Stimulated activated CD4-positive, alpha-beta T cell treated with anti-CD3 and anti-CD28 coated beads, Interleukin-2, amount 100 ng/mL, for 24 hours (primary cell): ENCODE measurements at regions not wholly inside any gene's neighbourhood (a gene's known extent, or its start where the extent isn't known, plus 50 kb on each side); places are given as distances from the start of the nearest gene placed in this dataset.

Source experiments
- DNase-seq, 2 donors: peaks; one replicate each; pipeline ENCODE4 v3.0.0-alpha.2; 2020

- DNase-seq = peak in 1 of 2 donors; percentile 46
Measured at GRCh38 chr6:149150801-149151398, 166.6 kb upstream of the TAB2 start.

GRCh38 chr6:149152521-149152920, 165.0 kb upstream of the TAB2 start:
- no peak for DNase-seq

GRCh38 chr6:149153100-149153499, 164.4 kb upstream of the TAB2 start:
- no peak for DNase-seq

DNA sequence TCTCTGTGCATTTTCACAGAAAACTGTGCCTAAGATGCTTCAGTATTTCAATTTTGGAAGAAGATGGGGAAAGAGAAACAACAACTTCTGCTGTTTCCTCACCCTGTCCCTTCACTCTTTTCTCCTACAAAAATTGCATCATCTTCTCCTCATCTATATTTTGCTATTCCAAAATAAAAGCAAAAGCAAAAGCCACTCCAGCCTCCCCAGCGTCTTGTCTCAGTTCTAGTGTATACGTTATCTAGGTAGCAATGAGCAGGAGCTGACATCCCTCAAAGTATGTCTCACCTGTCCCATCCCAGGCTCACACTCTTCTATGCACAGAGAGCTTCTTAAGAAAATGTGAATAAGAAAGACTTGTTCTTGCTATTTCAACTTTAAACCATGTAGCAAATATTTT, 163.8 kb upstream of the TAB2 start:
- DNase-seq = no peak

DNA sequence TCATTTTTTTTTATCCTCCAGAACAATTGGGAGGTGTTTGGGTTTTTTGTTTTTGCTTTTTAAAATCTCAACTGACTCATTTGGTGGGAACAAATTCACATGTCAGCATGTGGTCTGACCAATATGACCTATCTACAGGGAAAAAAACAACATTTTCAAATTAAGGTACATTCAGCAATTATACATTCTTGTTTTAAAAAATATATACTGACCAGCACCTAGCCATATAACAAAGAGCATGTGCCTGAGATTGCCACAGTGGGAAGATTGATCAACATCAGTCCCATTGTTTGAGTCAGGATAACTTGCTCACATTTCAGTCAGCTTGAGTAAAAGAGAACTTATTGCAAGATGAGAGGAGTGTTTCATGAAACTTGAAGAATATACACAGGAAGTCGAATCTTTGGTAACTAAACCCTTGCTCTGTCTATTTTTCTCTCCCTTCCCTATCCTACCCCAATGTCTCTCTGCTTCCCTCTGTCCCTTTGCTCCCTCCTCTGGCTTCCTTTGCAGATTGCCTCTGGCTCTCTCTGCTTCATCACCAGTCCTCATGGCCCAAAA, 163.2 kb upstream of the TAB2 start:
- DNase-seq = no peak

- no peak for DNase-seq
Measured at GRCh38 chr6:149157126-149157525, 160.4 kb upstream of the TAB2 start.

- no peak for DNase-seq
Measured at GRCh38 chr6:149158076-149158475, 159.4 kb upstream of the TAB2 start.

- DNase-seq = no peak
Measured at GRCh38 chr6:149160943-149161342, 156.6 kb upstream of the TAB2 start.

DNA sequence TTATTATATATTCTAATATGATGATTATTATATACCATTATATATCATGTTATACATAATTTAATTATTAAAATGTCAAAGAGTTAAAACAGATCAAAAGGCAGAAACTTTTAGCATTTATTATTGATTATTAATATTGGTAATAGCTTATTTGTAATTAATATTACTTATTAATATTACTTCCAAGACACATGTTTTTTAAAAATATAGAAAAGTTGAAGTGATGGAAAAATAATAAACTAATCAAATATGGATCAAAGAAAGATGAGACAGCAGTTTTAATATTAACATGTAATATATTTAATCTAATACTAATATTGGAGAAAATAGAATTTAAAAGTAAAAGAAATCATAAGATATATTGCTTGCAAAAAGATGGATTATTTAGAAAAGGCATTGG, 154.6 kb upstream of the TAB2 start:
- DNase-seq = no peak

DNA sequence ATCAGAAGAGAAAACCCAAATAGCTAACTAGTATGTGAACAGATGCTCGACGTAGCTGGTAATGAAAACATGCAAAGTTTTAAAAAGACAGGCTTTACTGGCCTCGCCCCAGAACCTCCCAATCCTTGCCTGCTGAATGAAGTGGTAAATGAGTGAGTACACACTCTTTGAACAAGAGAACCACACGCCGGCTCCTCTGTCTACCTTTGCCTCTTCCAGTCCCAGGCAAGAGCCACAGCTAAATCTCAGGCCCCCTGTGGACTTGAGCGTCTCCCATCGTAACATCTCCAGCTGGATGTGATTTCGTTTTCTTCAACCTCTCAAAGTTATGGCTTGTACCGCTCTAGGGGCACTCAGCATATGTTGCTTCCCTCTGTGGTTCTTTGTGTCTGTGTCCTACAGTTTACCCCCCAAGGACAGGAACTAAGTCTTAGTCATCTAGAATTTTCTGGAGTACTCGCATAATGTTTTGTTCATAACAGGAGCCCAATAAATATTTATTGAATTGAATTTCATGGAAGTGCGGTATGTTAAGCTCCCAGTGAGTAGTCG, 153.2 kb upstream of the TAB2 start:
- DNase-seq = no peak

DNA sequence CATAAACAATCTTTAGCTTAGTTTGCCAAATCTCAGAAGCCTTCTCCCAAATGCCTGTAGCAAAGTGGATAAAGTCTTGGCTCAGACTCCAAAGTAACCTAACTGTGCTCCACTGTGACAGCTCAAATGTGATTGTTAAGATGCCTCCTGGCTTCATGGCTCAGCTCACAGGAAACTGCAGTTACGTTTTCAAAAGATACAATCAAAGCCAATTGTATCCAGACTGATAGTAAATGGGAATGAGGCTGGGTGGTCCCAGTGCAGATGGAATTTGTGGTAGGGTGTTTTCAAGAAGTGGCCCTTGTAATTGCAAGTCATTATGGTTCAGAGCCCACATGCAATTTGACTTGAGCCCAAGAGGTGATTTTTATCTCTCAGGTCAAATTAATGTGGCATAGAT, 151.2 kb upstream of the TAB2 start:
- DNase-seq = no peak

- no peak for DNase-seq
Measured at GRCh38 chr6:149166747-149167146, 150.8 kb upstream of the TAB2 start.

DNA sequence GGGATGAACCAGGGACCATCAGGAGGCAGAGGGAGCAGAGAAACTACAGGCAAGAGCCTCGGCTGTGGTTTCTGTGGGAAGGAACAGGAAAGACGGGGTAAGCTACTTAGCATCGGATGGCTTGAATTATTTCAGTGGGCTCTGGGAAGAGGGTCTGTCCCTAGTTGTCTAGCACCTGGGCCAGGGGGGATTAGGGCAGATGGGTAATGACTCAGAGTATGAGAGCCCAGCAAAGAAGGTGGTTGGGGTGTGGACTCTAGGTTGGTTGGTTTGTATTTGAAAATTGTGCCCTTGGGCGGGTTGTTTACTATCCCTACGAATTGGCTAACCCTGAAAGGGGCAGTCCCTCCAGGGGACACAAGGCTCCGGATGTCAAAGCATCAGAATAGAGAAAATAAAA, 148.5 kb upstream of the TAB2 start:
- no peak for DNase-seq

DNA sequence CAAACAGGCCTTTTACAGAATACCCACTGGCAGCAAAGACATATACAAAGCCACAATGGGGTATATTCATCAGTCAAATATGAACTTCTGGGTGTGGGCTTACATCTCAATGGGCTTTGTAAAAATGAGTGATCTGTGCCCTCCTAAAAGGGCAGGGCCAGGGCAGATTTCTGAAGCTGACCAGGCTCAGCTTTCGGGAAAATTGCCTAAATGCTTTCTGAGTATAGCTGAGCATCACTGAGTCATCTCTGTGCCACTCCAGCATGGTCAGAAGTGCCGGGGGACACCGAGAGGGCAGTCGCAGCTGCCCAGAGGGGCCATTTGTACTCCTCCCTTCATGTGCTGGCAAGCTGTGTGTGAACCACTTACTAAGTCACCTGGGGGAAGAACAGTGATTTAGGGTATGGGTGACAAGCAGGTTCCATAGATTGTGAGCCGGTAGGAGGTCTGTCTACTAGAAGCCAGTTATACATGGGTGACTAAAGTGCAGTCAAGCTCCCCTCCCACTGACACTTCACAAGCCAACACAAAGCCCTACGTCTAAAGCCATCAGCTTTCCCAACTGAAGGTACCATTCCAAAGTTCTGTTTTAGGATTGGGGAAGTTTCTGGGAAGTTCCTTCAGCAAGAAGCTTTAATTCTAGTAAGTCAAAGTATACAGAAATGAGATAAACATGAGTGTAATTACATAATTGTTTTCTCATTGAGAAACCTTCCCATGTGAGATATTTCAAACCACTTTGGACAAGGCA, 147.6 kb upstream of the TAB2 start:
- DNase-seq = no peak

- DNase-seq = no peak
Measured at GRCh38 chr6:149170564-149171452, 146.7 kb upstream of the TAB2 start.

DNA sequence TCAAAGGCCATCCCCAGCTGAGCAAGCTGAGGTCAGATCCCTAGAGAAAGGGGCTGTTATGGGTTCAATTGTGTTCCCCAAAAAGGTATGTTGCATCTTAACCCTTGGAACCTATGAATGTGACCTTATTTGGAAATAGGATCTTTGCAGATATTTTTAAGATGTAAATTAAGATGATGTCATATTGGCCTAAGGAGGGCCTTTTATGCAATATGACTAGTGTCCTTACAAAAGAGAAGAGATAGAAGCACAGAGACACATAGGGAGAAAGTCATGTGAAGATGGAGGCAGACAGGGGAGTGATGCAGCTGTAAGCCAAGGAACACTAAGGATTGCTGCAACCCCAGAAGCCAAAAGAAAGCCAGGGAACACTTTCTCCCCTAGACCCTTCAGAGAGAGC, 144.3 kb upstream of the TAB2 start:
- DNase-seq = no peak

DNA sequence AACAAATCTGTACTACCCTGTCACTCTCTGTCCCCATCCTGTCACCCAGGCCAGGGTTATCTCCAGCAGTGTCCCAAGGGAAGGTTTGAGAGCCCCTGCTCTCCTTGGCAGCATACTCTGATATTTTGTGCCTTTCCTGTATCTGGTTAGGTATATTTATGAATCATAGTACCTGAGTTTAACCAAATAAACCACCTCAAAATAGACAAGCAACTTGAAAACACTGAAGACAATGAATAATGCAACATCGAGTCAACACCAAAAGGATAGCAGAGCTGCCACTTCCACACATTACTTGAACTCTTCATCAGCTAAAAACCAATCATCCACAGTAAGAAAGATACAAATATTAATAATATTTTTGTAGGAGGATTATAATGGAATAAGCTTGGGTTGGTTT, 142.6 kb upstream of the TAB2 start:
- no peak for DNase-seq

DNA sequence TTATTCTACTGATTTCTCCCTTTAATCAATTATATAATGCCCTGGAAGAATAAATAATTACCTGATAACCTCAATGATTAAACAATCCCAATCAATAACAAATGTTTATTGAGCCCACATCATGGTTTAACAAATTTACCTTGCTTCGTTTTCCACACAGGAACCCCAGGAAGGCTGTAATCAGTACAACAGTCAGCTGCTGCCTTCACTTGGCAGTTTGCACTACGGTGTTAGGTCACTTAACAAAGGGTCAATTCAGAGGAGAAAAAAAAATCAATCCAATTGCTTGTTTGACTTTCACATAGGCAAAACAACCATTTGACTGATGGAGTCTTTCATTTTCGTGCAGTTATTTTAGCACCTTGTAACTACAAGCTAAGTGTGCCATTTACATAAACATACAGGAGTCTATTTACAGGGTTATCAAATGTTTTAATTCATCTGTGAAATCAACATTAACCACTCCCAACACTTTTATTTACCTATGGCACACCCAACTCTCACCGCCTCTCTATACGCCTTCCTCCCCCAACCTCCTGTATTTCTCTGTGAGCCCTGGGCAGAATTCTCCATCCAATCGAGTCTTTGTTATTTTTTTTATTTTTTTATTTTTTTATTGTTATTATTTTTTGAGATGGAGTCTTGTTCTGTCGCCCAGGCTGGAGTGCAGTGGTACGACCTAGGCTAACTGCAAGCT, 140.4 kb upstream of the TAB2 start:
- DNase-seq = no peak

- DNase-seq = no peak
Measured at GRCh38 chr6:149179431-149179830, 138.1 kb upstream of the TAB2 start.

DNA sequence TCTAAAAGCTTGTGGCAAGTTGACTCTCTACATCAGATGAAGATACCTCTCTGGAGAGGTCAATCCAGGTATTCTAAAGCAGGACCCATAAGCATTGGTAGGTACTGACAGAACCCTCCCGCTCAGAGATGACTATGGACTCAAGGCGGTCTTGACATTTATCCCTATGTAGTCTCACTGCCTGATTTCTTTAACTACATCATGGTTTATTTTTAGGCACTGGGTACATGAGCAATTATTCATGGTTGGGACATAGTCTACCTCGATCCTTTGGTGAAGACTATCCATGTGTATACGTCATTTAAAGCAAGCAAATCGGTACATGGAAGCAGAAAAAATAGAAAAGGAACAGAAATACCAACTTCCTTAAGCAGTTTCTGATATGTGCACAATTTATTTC, 136.2 kb upstream of the TAB2 start:
- DNase-seq = no peak

DNA sequence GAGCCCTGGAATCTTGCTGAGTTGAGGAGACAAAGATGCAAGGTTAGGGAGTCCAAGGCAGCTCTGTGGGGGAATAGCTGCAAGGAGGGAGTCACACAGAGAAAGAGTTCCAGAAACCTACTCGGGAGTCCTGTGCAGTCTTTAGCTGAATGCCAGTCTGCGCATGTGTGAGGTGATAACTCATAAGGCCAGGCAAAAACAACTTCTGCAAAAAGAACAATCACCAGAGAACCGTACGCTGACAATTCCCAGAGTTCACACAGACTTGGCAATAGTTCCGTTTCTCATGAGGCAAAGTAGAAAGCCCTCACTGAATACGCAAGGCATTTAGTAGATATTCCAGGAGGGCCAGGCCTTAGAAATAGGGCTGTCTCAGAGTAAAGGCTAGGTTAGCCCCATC, 135.2 kb upstream of the TAB2 start:
- no peak for DNase-seq

- DNase-seq = no peak
Measured at GRCh38 chr6:149184523-149184922, 133.0 kb upstream of the TAB2 start.
